ENCODE measurements at regions not wholly inside any gene's neighbourhood (a gene's known extent, or its start where the extent isn't known, plus 50 kb on each side); places are given as distances from the start of the nearest gene placed in this dataset.

- TF ChIP-seq, protein P1, sequence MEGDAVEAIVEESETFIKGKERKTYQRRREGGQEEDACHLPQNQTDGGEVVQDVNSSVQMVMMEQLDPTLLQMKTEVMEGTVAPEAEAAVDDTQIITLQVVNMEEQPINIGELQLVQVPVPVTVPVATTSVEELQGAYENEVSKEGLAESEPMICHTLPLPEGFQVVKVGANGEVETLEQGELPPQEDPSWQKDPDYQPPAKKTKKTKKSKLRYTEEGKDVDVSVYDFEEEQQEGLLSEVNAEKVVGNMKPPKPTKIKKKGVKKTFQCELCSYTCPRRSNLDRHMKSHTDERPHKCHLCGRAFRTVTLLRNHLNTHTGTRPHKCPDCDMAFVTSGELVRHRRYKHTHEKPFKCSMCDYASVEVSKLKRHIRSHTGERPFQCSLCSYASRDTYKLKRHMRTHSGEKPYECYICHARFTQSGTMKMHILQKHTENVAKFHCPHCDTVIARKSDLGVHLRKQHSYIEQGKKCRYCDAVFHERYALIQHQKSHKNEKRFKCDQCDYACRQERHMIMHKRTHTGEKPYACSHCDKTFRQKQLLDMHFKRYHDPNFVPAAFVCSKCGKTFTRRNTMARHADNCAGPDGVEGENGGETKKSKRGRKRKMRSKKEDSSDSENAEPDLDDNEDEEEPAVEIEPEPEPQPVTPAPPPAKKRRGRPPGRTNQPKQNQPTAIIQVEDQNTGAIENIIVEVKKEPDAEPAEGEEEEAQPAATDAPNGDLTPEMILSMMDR (IDR thresholded peaks at IDR 0.05; ENCODE audit: poor library complexity), result no peak
- no peak for TF ChIP-seq EZH2 (IDR thresholded peaks at IDR 0.05; ENCODE audit: borderline replicate concordance)
Observed at GRCh38 chr3:104832530-104832929, 534.2 kb upstream of the ALCAM start.
